Ovary (tissue), 3 donors: ENCODE measurements at regions not wholly inside any gene's neighbourhood (a gene's known extent, or its start where the extent isn't known, plus 50 kb on each side); places are given as distances from the start of the nearest gene placed in this dataset.

Experiments
- POLR2A ChIP-seq: fragments of 450-650 bp; IDR thresholded peaks from one replicate; pipeline ENCODE4 v1.6.1; 2017; ENCODE audit warnings: antibody characterized with exemption, mild to moderate bottlenecking, moderate library complexity
- TF ChIP-seq, protein P1 (sequence below), 3 donors: fragments of 450-650 bp in 2 of 3; fragments of 200-600 bp in 1 of 3; IDR thresholded peaks; one replicate each; pipeline versions ENCODE4 v1.5.1 to v1.8.0; 2016 to 2022; ENCODE audit warnings: antibody characterized with exemption in 3 of 3, mild to moderate bottlenecking in 1 of 3
- donor health status: DM: no; HTN: no; CAD: no.

DNA sequence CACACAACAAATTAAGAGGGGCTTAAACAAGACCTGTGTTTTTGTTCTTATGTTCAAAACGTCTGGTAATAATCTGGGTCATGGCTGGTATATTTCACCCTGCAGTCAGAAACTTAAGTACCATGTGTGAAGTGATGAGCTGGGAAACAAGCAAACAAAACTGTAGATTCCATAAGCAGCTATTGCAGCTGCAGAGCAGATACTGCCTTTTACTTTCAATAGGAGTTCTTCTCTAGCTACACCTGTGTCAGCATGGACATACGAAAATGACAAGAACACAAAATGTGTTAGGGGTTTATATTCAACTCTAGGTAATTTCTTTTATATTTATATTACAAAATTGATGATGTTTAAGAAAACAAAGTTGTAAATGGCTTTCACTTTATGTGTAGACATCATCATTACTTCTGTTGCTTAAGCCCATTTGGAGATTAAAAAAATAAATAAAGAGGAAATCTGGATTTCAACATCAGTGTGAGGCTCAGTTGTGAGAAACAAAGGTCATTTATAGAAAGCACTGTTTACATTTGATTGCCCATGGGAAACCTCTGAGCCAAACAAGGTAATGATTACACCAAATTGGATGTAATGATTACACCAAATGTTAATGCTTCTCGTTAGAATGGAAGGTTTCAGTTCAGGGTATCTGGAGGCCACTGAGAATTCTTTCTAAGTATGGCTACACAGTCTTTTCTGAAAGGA is 451.0 kb upstream of the SLC10A2 start:
- TF ChIP-seq, protein P1, sequence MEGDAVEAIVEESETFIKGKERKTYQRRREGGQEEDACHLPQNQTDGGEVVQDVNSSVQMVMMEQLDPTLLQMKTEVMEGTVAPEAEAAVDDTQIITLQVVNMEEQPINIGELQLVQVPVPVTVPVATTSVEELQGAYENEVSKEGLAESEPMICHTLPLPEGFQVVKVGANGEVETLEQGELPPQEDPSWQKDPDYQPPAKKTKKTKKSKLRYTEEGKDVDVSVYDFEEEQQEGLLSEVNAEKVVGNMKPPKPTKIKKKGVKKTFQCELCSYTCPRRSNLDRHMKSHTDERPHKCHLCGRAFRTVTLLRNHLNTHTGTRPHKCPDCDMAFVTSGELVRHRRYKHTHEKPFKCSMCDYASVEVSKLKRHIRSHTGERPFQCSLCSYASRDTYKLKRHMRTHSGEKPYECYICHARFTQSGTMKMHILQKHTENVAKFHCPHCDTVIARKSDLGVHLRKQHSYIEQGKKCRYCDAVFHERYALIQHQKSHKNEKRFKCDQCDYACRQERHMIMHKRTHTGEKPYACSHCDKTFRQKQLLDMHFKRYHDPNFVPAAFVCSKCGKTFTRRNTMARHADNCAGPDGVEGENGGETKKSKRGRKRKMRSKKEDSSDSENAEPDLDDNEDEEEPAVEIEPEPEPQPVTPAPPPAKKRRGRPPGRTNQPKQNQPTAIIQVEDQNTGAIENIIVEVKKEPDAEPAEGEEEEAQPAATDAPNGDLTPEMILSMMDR (IDR thresholded peaks at IDR 0.05): no peak
- no peak for TF ChIP-seq POLR2A
